Umbilical cord (tissue), 1 donor: ENCODE measurements at regions not wholly inside any gene's neighbourhood (a gene's known extent, or its start where the extent isn't known, plus 50 kb on each side); places are given as distances from the start of the nearest gene placed in this dataset.

Source experiments
- DNase-seq: peaks from one replicate; pipeline ENCODE4 v3.0.0-alpha.2; 2015; ENCODE audit warnings: low spot score

DNA sequence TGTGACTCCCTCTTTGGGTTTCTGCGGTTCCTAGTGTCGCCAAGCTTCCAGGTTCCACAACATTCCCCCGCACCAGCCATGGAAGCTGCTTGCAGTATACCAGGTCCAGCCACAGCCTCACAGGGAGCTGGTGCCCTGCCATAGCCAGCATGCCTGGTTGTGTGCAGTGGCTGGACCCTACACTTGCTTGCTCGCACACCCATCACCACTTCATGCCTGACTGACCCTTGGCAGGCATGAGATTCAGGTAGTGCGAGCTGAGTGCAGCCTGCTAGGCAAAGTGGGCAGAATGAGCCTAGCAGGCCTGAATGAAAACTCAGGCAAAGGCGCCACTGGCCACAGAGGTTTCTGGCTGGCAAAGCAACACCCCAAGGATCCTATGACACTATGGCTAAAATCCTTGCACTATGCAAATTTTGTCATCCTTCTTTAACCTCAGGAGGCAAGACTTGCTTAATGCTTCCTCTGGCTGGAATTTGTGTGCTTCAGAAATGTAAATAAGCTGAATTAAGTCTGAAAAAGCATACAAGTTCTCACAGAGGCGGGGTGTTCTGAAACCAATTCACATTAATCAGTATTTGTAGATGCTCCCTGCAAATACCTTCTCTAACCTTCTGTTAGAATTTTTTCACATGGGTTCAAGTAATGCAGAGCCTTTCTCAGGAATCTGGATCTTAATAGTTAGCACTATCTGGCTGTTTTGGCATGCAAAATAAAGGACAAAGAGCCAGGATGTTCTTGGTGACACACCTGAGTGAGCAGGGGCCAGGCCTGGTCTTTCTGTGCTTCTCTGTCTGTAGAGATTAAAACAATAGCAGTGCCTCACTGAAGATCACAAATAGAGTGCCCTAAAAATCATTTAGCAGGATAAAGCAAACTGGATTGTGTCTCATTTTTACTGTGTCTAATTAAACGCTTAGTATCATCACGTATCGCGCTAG is 256.9 kb downstream of the GPATCH2 start:
- DNase-seq = no peak

DNA sequence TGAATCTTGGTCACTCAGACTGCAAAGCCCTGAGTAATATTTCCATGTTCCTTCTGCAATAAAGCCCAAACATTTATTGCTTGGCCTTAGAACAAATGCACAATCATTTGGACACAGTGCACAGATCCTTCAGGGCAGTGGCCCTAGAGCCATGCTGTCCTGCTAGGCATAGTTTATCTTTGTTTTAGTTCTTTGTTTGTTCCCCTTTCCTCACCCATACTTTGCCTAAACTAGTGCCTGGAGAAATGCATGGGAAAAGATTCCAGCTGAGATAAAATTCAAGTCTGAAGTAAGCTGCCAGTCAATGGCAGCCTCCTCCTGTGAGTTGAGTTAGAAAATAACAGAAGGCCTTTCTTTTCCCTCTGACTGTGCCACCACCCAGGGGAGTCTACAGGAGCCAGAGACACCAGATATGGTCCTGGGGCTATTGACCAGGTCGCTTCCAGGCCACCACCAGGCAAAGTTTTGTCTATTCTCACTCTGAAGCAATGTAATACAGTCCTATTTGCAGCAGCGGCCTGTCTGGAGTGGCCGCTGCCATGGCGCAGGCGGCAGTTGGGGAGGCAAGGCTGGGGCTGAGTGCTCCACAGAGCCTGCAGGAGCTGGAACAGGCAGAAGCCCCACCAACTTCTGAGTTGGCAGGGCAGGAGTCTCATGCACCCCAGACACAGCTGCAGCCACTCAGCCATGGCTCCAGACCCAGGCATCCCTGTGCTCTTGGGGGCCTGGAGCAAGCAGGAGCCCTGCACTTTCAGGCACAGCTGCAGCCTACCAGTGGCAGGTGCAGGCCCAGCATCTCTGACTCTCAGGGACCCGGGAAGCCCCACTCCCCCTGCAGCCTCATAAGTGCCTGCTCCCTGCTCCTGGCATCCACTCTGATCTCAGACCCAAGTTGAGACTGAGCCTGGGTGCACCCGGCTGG is 258.6 kb downstream of the GPATCH2 start:
- DNase-seq = no peak

- DNase-seq = no peak
Measured at GRCh38 chr1:217370757-217371156, 260.1 kb downstream of the GPATCH2 start.

GRCh38 chr1:217369996-217370551 is 260.8 kb downstream of the GPATCH2 start:
- DNase-seq = no peak

DNA sequence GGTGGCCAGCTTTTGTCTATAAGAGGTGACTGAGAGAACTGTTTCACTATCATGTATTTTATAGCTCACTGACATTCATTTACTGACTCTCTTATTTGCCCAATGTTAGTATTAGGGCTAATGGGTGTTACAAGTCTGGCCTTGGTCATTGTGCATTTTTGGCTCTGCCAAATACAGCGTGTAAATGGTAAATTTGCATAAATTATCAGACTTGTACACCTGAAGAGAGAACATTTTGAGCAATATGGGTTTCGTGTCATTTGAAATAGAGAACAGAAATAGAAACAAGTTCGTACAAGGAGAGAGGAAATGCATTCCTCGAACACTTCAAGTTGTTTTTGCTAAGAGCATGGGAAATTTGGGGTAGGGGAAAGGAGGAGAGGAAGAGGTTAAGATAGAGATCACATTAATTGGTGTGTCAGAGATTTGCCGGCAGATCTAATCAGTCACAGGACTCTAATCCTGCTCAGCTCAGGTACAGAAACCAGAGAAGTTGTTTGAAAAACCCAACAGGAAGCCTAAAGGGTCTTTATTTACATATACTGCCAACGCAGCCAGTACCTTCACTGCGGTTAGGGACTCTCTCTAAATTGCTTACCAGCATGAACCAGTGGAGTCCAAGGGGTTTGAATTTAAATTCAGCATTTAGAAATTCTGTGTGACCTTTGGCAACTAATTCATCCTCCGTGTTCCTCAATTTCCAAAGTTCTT is 261.5 kb downstream of the GPATCH2 start:
- peak; percentile 42 for DNase-seq

DNA sequence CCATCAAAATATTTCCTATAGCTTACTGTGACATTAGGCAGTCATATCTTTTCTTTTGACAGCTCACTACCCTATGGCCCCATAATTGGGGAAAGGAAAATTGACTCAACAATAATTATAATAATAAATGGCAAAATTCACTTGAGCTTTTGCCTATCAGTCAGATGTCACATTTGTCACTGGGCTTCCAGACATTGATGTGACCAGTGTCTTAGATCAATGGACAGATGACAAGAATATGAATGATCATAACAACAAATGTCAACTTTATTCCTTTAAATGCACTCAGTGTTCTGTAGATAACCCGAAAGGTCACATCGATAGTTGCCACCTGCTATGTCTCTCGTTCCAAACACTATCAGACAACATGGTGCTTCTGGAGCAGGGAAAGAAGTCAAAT is 266.7 kb downstream of the GPATCH2 start:
- DNase-seq = no peak

DNA sequence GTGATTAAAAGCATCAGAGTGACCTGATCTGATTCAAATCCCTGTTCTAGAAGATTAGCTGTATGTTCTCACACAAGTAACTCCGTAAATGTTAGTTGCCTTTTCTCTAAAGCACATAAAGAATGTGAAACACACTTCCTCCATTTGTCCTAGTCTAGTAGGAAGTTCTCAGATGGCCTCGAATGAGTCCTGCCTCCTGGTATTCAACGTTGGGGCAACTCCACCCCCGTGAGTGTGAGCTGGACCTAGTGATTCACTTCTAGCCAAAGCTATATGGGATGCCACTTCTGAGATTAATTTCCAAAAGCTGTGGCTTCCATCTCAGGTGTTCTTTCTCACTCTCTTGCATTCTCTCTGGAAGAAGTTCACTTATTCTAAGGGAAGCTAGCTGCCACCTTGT is 267.6 kb downstream of the GPATCH2 start:
- no peak for DNase-seq

GRCh38 chr1:217360510-217360909 is 270.4 kb downstream of the GPATCH2 start:
- no peak for DNase-seq

DNA sequence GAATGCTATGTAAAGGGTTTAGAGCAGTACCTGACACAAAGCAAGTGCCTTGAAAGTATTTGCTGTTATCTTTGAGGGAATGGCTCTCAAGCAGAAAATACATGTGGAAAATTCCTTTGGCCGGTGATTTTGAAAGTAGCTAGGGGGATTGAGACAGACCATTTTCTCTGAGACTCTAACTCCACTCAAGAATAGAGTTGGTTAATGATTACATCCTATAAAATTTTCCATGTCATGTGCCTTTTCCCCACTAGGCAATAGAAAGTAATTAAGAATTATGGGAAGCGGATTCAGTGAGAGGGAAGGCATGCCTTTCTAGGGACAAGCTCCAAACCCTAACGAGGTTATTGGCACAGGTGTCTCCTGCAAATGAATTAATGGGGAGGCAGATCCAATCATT is 276.0 kb downstream of the GPATCH2 start:
- DNase-seq = no peak

- DNase-seq = no peak
Measured at GRCh38 chr1:217348960-217349664, 281.8 kb downstream of the GPATCH2 start.

DNA sequence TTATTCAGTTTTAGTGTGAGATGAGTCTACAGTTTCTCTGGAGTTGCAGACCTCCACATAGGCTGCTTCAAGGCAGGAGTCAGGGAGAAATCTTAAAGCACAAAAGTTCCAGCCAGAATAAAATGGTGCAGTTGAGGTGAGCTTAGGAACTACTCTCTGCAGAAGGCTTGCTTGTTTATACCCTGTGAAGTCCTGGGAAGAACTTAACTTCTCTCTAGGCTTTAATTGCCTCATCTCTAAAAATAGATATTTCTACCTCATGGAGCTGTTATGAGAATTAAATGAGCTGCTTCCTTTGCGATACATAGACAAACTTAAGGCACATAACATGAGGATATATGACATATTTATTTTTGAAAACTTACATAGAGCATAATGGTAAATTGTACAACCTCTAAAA is 286.2 kb downstream of the GPATCH2 start:
- no peak for DNase-seq

- DNase-seq = no peak
Measured at GRCh38 chr1:217343907-217344306, 287.0 kb downstream of the GPATCH2 start.

DNA sequence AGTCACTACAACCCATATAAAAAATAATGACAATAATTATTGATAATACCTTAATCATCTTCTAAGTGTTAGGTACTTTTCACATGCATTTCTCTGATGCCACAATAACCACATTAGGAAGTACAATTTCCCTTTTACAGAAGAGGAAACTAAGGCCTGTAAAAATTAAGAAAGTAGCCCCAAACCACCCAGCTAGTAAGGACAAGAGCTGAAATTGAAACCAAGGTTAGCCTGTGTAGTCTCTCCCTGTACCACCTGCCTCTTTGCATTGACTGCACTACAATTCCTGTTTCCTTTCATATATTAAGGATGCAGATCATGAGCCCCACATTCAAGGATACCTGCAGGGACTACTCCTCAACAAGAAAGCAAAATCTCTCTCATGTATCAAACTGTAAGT is 288.8 kb downstream of the GPATCH2 start:
- no peak for DNase-seq

DNA sequence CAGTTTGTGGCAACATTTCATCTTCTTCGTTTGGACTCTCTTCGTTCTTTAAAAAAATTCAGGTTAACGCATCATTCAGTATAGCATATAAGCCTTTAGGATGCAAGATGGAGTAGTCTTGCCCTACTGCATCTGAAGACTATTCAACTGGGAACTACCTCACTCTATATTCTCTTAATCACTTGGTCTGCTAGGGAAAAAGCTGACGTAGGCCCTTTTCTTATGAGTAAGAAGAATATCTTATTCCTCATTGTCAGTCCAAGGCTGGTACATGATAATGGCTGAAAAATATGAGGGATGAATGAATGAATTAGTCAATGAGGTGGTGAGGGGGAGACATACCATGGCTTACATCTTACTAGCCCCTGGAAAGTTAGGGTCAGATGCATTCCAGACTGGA is 294.2 kb downstream of the GPATCH2 start:
- no peak for DNase-seq

DNA sequence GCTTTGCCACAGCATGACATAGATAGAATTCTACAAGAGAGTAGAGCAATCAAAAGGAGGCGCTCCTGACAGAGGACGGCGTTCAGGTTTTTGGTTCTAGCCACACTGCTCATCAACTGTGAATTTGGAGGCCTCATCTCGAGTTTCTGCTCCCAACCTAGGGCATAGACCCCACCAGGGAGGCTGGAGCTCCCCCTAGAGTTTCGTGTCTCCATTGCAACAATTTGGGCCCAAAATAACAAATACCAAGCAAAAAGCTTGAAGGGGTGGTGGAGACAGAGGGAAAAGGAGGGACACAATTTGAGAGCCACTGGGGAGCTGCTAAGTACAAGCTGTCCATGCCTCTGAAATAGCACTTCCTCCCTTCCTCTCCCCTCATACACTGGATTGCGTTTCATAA is 297.0 kb downstream of the GPATCH2 start:
- no peak for DNase-seq

GRCh38 chr1:217332431-217333065 is 298.3 kb downstream of the GPATCH2 start:
- DNase-seq = peak; percentile 56

DNA sequence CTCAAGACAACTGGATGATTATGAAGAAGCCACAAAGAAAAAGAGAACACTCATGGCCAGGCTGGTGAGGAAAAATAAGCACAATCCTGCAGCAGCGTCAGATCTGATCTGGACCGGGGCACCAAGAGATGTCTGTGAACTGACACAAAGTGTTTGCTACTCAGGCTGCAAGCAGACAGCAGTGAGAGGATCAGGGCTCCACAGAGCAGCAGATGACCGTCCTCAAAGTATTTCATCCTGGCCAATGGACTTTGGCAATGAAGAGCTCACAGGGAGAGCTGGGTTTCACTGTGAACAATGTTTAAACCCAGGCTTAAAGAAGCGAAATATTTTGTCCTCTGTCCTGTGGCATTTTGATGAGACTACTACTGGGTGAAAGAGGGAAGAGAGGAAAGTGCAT is 299.2 kb downstream of the GPATCH2 start:
- DNase-seq = no peak

DNA sequence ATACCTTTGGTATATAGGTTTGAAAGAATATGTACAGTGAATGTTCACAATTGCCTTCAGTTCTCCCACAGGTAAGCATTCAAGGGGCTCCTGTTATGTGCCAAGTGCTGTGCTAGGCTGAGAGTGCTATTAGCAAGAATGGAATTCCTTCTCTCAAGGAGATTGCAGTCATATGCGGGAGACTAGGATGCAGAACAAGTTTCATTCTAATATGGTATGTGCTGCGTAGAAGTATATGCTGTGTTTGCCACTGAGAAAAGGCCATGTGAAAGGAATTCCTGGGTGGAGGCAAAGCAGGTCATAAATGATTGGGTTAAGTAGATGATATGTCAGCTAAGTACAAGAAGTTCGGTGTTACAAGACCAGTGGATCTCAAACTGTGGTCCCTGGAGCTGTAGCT is 303.0 kb downstream of the GPATCH2 start:
- no peak for DNase-seq

GRCh38 chr1:217322834-217323233 is 308.1 kb downstream of the GPATCH2 start:
- DNase-seq = peak; percentile 17

DNA sequence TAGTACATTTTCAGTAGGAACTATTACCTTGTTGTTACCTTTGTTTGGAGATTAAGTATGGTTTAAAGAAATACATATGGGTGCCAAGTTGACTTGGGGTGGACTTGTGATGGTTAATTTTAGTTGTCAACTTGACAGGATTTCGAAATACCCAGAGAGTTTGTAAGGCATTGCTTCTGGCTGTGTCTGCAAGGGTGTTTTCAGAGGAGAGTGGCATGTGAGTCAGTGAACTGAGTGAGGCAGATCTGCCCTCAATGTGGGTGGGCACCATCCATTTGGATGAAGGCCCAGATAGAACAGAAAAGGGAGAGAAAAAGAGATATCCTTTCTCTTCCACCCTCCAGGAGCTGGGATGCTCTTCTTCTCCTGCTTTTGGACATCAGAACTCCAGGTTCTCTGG is 315.5 kb downstream of the GPATCH2 start:
- DNase-seq = peak; percentile 27
